HG02840 (cell line): ENCODE measurements at regions not wholly inside any gene's neighbourhood (a gene's known extent, or its start where the extent isn't known, plus 50 kb on each side); places are given as distances from the start of the nearest gene placed in this dataset.
A peak's percentile ranks its signal among the peaks of the same experiment; 100 is the strongest.

Experiments used
- ATAC-seq: cut with Tn5 transposase; IDR thresholded peaks from one replicate; pipeline ENCODE4 v1.9.1; 2021; ENCODE audit warnings: mild to moderate bottlenecking, moderate library complexity, moderate number of reproducible peaks; ENCODE audit not compliant: unreplicated experiment, low FRiP score

DNA sequence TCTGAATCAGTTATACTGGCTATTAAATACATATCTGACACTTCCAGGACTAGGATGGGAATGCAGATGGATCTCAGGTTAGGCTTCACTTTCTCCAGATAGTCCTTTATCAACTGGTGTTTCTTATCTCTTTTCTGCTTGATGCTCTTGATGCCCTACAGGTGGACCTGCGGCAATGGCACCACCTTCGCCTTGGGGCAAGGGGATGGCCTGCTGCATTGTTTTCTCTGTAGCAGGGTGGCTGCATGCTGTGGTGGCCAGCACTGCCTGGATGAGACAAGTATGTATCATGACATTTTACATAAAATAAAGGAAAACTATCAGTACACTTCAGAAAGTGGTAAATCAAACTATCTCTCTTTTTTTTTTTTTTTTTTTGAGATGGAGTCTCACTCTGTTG lies 217.7 kb upstream of the ZP4 start:
- no peak for ATAC-seq

DNA sequence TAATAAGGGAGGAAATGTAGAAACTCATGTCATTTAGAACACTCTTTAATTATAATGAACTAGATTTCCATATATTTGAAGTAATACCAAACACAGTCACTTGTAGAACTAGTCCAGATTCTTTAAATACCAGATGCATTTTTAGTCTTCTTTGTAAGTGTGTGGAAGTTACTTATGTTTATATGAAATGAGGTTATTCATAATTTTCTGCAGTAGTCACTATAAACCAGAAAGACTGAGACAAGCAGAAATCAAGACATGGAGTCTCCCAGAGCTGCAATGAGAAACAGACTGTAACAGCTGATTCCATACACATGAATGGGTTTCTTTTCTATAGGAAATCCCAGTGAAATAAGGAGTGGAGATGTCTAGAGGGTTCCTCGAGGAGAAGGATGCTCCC lies 216.6 kb upstream of the ZP4 start:
- no peak for ATAC-seq

DNA sequence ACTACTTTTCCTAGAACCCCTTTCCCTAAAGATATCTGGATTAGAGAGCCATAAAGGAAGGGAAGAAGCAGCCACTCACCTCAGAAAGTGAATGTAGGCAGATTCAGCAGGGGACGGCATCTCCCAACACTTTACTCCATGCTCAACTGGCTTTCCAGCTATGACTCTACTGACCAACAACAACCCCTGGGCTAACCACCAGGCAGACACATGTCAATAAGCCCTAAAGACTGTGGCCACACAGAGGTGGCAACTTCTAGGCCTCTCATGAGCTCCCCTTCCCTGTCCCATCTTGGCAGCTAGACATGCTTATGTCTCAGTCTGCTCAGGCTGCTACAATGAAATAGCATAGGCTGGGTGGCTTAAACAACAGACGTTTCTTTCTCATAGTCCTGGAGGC lies 214.0 kb upstream of the ZP4 start:
- no peak for ATAC-seq

DNA sequence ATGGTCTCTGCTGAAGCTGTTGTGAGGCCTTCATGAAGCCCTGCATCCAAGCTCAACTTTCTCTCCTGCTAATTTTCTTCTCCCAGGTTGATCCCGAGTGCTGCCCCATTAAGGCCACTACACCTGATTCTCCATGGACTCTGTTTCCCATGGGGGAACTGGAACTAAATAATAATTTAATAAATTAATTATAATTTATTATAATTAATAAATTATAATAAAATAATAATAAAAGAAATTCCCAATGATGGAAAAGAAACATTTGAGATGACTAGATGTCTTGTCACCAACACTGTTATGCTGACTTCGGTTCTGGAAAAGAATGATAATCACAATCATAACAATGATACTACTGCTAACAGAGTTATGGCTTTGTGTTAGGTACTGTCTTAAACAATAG lies 211.2 kb upstream of the ZP4 start:
- no peak for ATAC-seq

DNA sequence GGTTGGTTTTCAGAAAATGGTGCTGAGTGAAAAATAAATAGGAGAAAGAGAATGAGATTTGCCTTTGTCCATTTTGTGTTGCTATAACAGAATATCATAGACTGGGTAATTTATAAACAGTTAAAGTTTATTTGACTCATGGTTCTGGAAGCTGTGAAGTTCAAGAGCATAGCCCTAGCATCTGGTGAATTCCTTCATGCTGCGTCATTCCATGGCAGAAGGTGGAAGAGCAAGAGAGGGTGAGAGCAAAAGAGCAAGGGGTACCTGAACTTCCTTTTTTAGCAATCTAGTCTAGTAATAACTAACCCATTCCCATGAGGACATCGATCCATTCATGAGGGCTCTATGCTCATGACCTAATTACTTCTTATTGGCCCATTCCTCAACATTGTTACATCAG lies 209.1 kb upstream of the ZP4 start:
- ATAC-seq = no peak

DNA sequence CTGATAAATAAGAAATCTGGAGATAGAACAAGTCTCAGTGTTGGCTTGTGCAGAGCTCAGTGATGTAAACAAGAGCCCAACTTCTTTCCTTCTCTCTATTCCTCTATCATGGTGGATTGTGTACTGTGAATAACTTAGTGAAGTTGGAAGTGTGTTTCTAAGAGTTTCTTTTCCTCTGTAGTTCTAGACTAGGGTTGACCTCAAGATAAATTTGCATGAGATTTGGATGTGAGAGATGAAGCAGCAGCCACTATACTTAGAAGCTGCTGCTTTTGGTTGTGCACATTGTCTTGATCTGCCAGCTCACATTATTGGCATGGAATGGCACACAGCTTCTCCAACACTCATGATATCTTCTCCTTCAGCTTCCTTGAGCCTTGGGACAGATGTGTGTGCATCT lies 198.9 kb upstream of the ZP4 start:
- no peak for ATAC-seq

DNA sequence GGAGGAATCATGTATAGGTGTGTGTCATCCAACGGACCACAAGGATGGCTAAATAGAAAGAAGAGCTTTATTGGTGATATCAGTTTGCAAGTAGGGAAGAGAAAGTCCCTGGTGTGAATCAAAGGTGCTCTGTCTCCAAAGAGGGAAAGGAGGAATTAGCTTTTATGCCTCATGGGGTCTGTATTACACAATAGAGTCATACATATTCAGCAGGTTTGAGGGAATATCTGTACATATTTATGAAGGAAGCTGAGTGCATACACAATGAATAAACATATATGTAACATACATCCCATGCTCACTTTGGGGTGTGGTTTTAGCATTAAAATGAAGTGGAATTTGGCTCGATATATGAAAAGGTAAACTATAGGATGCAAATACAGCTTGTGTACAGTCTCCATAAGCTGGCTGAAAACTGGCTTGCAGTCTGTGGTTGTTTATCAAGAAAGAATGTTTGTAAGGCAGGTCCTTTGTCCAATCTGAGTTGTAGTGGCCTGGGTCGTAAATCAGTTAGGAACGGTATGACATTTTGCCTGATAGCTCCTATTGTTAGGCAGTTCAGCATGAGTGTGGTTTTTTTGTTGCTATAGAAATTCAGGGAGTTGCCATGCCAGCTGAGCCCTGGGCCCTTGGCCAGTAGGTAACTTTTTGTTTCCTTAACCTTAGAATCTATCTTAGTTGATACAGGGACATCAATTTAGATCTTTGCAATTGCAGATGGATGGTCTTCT lies 198.0 kb upstream of the ZP4 start:
- ATAC-seq = no peak

DNA sequence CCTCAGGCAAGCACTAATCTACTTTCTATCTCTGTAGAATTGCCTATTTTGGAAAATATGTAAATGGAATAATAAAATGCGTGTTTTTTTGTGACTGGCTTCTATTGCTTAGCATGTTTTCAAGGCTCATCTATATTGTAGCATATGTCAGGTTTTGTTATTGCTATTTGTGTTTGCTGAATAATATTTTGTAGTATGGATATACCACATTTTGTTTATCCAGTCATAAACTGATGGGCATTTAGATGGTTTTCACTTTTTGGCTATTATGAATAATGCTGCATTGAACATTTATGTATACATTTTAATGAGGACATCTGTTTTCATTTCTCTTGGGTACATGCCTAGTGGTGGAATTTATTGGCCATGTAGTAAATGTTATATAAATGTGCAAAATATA lies 183.3 kb upstream of the ZP4 start:
- ATAC-seq = no peak

DNA sequence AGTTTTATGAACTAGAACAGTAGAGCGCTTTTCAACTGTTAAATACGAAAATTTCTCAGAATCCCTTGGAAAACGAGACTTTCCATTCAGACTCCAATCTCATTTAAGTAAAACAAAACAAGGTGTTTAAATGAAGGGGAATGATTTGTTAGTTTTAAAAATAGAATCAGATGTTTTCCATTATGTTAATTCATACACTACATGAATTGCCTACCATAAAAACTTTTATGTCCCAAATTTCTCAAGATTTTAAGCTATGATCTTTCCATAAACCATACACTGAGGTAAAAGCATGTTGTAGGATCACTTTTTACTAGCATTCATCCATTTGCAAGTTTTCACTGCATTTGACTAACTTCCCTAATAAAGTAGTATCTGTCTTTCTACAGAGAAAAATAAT lies 180.3 kb upstream of the ZP4 start:
- no peak for ATAC-seq

DNA sequence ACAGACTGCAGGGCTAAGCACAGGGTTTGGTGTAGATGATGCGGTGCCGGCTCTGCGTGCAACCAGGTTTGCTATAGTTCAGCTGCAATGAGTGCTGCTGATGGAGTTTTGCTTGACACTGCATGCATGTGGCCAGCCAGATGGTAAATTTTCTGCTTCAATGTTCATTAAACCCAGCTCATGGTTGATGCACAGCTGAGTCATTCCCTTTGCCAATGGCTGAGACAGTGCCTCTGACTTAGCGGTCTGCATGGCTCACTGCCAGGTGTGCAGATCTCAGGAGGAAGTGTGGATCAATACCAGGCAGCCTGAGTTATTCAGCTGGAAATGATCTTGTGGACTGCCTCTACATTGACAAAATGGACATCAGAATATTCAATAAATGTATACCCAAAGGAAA lies 172.7 kb upstream of the ZP4 start:
- no peak for ATAC-seq

DNA sequence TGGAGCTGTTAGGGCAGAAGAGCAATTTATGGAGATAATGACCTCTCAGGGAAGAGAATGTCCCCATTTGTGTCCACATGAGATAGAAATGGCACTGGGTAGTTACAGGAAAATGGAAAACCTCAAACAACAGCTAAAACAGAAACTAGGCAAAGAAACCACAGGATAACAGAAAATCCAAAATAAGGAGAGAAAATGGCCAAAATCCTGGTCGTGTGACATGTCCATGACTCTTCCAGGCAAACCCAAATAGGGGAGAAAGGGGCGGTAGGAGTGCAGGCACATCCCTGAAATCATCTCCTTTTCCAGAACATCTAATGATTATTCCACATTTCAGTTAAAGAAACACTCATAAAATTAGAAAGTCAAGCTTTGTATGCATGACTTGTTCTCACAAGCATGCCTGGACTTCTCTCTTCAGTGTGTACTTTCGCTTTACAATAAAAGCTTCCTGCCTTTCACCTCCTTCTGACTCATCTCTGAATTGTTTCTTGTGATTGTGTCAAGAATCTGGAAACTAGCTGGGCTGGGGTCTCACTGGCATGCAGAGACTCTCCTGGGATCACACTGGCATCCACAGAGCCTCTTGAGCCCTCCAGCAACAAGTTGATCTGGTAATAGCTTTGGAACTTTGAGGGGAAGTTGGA lies 171.4 kb upstream of the ZP4 start:
- no peak for ATAC-seq

DNA sequence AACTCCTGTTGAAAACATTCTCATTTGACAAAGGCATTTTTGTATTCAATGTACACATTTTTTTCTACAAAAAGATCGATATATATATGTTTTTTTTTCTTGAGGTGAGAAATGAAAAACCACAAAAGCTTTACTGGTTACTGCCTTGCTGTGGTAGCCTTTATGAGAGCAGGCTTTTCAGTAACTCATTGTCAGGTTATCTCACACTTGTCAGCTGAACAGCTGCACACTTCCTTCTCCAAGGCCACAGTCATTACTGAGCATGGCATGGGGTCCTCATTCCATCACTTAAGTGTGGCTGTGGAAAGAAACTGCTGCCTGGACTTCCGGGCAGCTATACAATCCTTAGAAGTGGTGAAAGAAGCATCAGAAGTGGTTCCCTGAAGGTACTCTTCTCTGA lies 169.3 kb upstream of the ZP4 start:
- peak; percentile 57 for ATAC-seq

DNA sequence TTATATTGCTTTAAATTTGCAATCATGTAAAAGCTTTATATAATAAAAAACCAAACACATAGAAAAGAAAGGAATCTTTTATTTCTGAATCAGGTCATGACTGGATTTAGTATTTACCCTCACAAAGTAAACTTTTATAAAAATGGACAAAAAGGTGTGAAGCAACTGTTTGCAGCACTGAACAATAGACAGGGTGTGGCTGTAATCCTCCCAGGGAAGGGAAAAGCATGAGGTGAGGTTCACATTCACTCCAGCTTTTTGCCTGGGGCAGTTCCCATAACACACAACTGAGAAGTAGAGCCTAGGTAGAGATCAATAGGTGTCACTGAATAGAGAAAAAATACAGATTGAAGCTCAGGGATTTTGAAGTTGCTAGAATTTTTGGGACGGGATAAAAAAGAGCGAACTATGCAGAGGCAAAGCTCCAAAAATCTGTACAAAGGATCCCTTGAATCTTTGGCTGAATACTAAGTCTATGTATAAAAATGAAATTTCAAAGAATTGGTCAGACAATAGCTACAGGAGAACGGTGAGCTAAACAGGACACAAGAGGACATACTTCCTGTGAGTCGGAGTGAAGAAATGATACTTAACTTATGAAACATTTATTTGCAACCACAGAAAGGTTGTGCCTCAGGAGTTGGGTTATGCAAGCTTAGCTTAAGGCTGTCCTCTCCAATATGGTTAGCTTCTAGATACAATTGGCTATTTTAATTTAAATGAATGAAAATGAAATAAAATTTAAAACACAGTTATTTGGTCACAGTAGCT lies 162.0 kb upstream of the ZP4 start:
- no peak for ATAC-seq

DNA sequence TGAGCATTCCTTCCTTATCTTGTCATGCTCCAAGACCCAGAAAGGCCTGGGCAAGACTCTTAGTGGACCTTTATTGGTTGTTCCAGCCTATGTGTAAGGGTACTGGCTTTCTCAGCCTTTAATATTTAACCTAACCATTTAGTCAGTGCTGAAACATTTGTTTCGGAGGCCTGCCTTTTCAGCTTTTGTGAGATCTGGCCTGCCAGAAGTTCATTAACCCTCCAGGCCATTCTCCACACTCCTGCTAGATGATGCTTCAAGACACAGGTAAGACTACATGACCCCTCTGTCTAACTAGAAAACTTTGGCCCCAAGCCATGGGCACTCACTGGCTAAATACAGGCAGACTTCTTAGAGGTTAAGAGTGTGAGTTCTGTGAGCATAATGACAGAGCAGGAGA lies 138.4 kb upstream of the ZP4 start:
- ATAC-seq = no peak

DNA sequence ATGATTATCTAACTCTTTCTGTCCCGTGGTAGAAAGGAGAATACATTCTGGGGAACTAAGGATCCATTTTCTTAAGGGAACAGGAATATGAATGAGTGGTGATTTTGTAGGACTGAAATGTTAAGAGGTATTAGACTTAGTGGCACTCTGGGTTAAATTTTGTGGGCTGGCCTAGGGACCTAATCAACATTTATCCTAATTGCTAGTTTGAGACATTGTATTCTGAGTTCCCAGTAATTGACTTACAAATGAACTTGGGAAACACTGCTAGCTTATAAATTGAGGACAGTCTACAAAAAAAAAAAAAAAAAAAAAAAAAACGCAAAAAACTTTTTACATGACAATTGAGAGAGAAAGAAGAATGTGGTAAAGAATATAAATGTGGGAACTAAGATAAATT lies 136.6 kb upstream of the ZP4 start:
- no peak for ATAC-seq

DNA sequence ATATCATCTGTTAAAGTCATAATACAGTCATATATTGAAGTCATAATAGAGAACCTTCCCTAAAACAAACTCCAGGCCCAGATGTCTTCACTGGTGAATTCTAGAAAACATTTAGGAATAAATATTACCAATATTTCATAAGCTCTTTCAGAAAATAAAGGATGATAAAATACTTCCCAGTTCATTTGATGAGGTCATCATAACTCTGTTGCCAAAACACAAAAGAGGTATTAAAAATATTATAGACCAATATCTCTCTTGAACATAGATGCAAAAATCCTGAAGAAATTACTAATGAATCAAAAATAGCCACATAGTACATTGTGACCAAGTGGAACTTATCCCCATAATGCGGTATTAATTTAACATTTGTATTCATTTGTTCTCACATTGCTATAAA lies 132.4 kb upstream of the ZP4 start:
- ATAC-seq = no peak

DNA sequence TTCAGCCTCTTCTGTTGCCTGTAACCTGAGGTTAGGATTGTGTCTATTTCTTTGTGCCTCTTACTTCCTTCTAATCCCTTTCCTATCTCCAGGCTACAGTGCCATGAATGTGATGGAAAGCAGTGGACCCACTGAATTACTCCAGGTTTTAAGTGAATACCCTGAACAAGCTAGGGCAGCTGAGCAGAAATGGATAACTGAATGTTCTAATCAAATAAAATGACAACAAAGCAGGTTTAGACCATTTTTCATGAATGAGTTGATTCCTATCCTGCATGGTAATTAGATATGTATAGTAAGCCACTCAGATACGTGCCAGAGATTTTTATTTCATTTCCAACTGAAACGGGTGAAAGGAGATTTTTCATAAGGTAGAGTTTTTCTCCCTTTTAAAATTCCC lies 127.5 kb upstream of the ZP4 start:
- no peak for ATAC-seq

DNA sequence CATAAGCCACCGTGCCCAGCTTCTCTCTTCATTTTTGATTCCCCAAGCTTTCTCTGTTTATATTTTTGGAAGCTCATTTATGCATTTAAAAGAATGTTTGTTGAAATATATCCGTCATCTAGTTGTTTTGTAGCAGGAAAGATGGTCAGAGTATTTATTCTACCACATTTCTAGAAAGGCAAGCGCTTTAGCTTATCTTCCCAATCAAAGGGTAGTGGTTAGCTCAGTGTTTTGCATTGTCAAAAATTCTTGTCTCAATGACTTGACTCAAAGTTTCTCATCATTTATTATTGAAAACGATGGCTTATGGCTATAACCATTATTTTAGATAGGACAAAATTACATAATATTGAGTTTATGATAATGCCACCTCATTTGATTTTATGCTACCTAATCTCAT lies 116.1 kb upstream of the ZP4 start:
- ATAC-seq = no peak

DNA sequence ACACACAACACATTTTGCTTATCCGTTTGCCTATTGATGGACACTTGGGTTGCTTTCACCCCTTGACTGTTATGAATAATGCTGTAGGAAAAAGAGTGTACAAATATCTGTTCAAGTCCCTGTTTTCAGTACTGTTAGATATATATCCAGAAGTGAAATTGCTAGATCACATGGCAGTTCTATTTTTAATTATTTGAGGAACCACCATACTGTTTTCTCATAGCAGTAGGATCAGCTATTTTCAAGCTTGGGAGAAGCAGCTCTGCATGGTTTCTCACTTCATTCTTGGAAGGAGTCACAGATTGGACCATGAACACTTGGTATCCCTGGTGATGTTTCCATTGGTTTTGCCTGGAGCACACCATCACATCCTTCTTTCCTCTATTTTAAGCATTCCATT lies 114.4 kb upstream of the ZP4 start:
- ATAC-seq = no peak

DNA sequence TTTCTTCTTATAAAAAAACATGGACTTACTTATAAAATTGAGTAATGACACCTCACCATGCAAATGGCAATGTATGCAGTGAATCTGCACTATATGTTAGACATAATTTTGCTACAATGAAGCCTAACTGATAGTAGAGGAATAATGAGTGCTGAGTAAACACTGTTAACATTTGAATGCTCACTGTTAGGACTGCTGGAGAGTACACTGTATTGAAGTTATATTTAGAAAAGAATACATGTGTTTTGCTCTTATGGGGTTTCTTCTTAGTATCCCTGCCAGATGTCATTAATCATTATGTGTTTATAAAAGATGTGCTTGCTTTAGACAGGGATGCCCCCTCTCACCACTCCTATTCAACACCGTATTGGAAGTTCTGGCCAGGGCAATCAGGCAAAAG lies 111.1 kb upstream of the ZP4 start:
- no peak for ATAC-seq

DNA sequence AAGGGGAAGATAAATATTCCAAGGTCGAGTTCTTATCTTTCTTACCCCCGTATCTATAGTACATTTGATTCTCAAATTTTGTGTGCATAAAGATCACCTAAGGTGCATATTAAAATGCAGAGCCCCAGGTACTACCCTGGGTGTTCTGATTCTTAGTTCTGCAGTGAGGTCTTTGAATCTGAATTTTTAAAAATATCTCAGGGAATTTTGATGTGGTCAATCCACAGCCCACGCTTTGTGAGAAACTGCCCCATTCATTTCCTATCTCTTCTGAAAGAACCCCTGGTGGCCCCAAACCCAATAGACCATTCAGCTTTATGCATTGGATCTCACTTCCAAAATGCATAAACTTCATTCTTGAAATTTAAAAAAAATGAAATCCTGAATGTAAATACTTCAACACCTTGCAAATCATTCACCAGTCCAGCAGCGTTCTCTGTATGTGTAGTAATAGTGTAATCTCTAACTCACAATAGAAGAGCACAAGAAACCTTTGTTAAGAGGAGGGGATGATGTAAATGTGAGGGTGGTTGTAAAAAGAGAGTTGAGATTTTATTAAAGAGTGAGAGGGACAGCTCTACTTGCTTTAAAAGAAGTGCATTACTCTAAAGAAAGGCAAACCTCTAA lies 108.8 kb upstream of the ZP4 start:
- no peak for ATAC-seq
